Testis (tissue), 2 donors: ENCODE measurements at regions not wholly inside any gene's neighbourhood (a gene's known extent, or its start where the extent isn't known, plus 50 kb on each side); places are given as distances from the start of the nearest gene placed in this dataset.

ENCODE experiments used
- DNase-seq: peaks from one replicate; pipeline ENCODE4 v3.0.0-alpha.2; 2019
- H3K27ac ChIP-seq, 2 donors: fragments of 200-600 bp; sonication (generic); one replicate each; pipeline ENCODE4 v1.5.1; 2019
- H3K27me3 ChIP-seq: fragments of 200-600 bp; sonication (generic); one replicate; pipeline ENCODE4 v1.5.1; 2019
- H3K36me3 ChIP-seq: fragments of 200-600 bp; sonication (generic); one replicate; pipeline ENCODE4 v1.5.1; 2017; ENCODE audit warnings: low read depth; ENCODE audit errors: missing control alignments
- H3K4me1 ChIP-seq: fragments of 200-600 bp; sonication (generic); one replicate; pipeline ENCODE4 v1.5.1; 2019
- H3K4me3 ChIP-seq, 2 donors: fragments of 200-600 bp; sonication (generic); one replicate each; pipeline ENCODE4 v1.5.1; 2017 to 2019
- H3K9me3 ChIP-seq: fragments of 200-600 bp; sonication (generic); one replicate; pipeline ENCODE4 v1.5.1; 2017
- POLR2A ChIP-seq: fragments of 450-650 bp; IDR thresholded peaks from one replicate; pipeline ENCODE4 v1.6.1; 2017; ENCODE audit warnings: antibody characterized with exemption, mild to moderate bottlenecking, moderate library complexity
- WGBS, 2 donors: methylation state at CpG; one replicate each; pipeline ENCODE4 v1.1.5; 2018; 5-methylcytosine and 5-hydroxymethylcytosine counted together
- intact Hi-C: fragments of 100-400 bp; cut with DNase I; formaldehyde crosslinking; loops from one replicate; pipeline ENCODE4 v1.15.1; 2023; ENCODE audit warnings: low total_unique reads
- TF ChIP-seq, protein P1 (sequence below), 3 experiments: fragments of 450-650 bp in 2 of 3; fragments of 200-600 bp in 1 of 3; sonication (generic) in 1 of 3; IDR thresholded peaks; one replicate each; pipeline ENCODE4 v1.5.1; 2016 to 2019; ENCODE audit warnings: antibody characterized with exemption in 3 of 3, mild to moderate bottlenecking in 2 of 3, moderate library complexity in 1 of 3

DNA sequence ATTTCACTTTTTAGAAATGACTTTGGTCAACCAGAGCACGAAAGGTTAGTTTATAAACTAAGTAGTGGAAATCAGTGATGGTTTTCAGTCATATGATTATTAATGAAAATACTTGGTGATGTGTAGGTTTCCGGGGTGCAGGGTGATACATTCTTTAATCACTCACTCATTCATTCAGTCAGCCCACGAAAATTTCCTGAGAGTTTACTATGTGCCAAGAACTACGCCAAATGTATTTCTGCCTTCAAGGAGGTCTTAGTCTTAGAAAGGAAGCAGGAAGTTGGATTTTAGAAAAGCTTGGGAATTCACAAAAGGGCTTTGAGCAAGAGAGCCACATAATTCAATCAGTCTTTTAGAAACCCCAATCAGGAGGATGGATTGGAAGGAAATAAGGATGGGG lies 543.6 kb downstream of the PLCL1 start:
- no peak for TF ChIP-seq POLR2A
- TF ChIP-seq, protein P1, sequence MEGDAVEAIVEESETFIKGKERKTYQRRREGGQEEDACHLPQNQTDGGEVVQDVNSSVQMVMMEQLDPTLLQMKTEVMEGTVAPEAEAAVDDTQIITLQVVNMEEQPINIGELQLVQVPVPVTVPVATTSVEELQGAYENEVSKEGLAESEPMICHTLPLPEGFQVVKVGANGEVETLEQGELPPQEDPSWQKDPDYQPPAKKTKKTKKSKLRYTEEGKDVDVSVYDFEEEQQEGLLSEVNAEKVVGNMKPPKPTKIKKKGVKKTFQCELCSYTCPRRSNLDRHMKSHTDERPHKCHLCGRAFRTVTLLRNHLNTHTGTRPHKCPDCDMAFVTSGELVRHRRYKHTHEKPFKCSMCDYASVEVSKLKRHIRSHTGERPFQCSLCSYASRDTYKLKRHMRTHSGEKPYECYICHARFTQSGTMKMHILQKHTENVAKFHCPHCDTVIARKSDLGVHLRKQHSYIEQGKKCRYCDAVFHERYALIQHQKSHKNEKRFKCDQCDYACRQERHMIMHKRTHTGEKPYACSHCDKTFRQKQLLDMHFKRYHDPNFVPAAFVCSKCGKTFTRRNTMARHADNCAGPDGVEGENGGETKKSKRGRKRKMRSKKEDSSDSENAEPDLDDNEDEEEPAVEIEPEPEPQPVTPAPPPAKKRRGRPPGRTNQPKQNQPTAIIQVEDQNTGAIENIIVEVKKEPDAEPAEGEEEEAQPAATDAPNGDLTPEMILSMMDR (IDR thresholded peaks at IDR 0.05), result no peak
- no peak for DNase-seq
- no peak overlapping the region for H3K4me3 ChIP-seq
- H3K9me3 ChIP-seq, result no peaks in the 10 kb centered on the region
- H3K27me3 ChIP-seq, result no peaks in the 10 kb centered on the region
- no peaks in the 10 kb centered on the region for H3K4me1 ChIP-seq
- intact Hi-C loops, result no loop called here
- WGBS, 2 donors, result 86 to 96% methylated on average over 4 of the region's 4 CpGs
- H3K36me3 ChIP-seq, result no peaks in the 10 kb centered on the region
- H3K27ac ChIP-seq, result no peak overlapping the region

DNA sequence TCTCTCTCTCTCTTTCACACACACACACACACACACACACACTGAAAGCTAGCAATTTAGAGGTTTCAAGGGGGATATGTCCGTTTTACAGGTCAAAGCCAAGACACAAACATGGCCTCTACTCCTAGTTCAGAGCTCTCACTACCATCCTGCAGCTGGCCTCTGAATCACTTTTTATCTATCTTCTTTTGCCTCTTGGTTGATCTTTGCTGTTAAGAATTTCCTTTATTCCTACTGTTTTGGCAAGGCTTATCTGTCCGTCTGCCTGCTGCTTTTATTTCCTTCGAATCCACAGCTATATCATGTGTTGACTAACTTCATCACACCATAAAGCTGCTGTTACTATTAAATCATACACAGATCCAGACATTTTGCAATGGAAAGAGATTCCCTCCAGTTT lies 543.0 kb downstream of the PLCL1 start:
- WGBS, 2 donors, result 64 to 71% methylated on average over 3 of the region's 3 CpGs
- intact Hi-C loops, result no loop called here
- TF ChIP-seq, protein P1 (IDR thresholded peaks at IDR 0.05), result no peak

DNA sequence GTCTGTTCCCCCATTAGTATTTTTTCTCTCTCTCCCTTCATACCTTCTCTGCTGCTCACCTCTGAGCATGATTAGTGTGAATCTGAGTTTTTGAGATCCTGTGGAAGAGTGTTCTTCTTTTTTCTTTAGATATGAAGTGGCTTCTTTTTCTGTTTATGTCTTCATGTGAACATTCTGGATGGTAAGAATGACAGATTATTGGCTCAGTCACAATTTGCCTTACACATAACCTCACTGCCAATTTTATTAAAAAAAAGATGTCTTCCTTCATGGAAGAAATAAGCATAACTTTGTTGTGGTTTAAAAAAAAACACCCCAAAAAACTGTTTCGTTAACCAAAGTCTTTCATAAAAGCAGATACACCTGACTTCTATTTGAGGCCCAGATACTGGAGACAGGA lies 539.1 kb downstream of the PLCL1 start:
- H3K27ac ChIP-seq, result no peak overlapping the region
- H3K4me3 ChIP-seq, result no peak overlapping the region
- no peak for DNase-seq
- TF ChIP-seq, protein P1 (IDR thresholded peaks at IDR 0.05), result no peak
- no peak for TF ChIP-seq POLR2A
- intact Hi-C loops, result no loop called here
- no peaks in the 10 kb centered on the region for H3K4me1 ChIP-seq
- no peaks in the 10 kb centered on the region for H3K36me3 ChIP-seq
- no peaks in the 10 kb centered on the region for H3K27me3 ChIP-seq
- no peaks in the 10 kb centered on the region for H3K9me3 ChIP-seq
- 82% methylated on average over 1 of the region's 1 CpG for WGBS, 2 donors

More for the DNA sequence above, 543.0 kb downstream of the PLCL1 start:
- H3K27me3 ChIP-seq, result no peaks in the 10 kb centered on the region
- H3K4me3 ChIP-seq, result no peak overlapping the region
- DNase-seq, result no peak
- no peak overlapping the region for H3K27ac ChIP-seq
- no peaks in the 10 kb centered on the region for H3K9me3 ChIP-seq
- H3K4me1 ChIP-seq, result no peaks in the 10 kb centered on the region
- no peaks in the 10 kb centered on the region for H3K36me3 ChIP-seq

DNA sequence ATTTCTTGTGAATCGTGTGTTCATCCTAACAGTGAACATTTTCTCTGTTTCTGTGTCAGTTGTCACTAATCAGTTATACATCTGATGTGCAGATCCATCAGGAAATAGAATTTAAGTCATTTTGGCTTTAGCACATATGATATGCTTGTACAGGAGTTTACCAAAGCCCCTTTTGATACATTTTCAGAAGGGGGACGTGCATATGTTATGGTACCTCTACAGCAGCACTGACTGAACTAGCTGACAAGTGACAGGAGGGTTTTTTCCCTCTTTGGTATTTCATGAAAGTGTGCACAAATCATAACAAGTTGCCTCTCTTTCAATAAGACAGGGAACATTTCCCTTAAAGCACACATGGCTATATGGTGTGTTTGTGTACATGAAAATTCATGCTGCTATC lies 536.5 kb downstream of the PLCL1 start:
- intact Hi-C loops, result no loop called here
- Histone ChIP-seq H3K4me1 (no peaks in the 10 kb centered on the region), H3K27ac (no peak overlapping the region), H3K27me3 (no peaks in the 10 kb centered on the region), H3K4me3 (no peak overlapping the region), H3K36me3 (no peaks in the 10 kb centered on the region), H3K9me3 (no peaks in the 10 kb centered on the region)
- no peak for DNase-seq
- WGBS, 2 donors, result 86 to 90% methylated on average over 2 of the region's 2 CpGs
- TF ChIP-seq, protein P1 (IDR thresholded peaks at IDR 0.05), result no peak
- no peak for TF ChIP-seq POLR2A

DNA sequence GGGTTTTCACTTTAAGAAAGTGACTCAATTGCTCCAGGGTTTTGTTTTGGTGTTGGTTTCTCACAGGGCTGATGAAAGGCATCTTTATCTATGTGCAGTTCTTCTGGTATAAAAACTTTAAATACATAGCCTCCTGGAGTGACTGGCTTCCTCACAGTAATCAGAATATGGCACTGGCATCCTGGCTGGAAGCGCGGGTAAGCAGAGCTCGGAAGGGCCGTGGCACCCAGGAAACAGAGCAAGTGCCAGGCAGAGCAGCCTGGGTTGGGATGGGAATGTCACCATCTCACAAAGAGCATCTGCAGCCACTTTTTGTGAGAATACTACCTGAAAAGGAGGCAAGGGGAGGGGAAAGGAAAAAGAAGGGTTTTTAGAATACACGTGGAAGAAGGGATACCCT lies 534.7 kb downstream of the PLCL1 start:
- Histone ChIP-seq H3K4me1 (no peaks in the 10 kb centered on the region), H3K4me3 (no peak overlapping the region), H3K36me3 (no peaks in the 10 kb centered on the region), H3K27me3 (no peaks in the 10 kb centered on the region), H3K27ac (no peak overlapping the region), H3K9me3 (no peaks in the 10 kb centered on the region)
- 91 to 93% methylated on average over 5 of the region's 5 CpGs for WGBS, 2 donors
- DNase-seq, result no peak
- intact Hi-C loops, result no loop called here
- TF ChIP-seq, protein P1 (IDR thresholded peaks at IDR 0.05), result no peak
- TF ChIP-seq POLR2A, result no peak
